ES-I3 (cell line): ENCODE measurements at regions not wholly inside any gene's neighbourhood (a gene's known extent, or its start where the extent isn't known, plus 50 kb on each side); places are given as distances from the start of the nearest gene placed in this dataset.

ENCODE experiments used
- H3K36me3 ChIP-seq: 2 replicates; pipeline ENCODE4 v1.6.1; 2013; ENCODE audit warnings: mild to moderate bottlenecking, low read length, control low read depth, moderate library complexity; ENCODE audit not compliant: insufficient read depth
- H3K4me1 ChIP-seq: 2 replicates; pipeline ENCODE4 v1.6.1; 2013; ENCODE audit warnings: mild to moderate bottlenecking, control low read depth, low read length; ENCODE audit not compliant: insufficient read depth
- H3K9ac ChIP-seq: 2 replicates; pipeline ENCODE4 v1.6.1; 2013; ENCODE audit warnings: low read depth, mild to moderate bottlenecking, low read length, moderate library complexity
- H3K9me3 ChIP-seq: 2 replicates; pipeline ENCODE4 v1.6.1; 2013; ENCODE audit warnings: mild to moderate bottlenecking, low read length, moderate library complexity; ENCODE audit not compliant: control insufficient read depth, insufficient read depth

DNA sequence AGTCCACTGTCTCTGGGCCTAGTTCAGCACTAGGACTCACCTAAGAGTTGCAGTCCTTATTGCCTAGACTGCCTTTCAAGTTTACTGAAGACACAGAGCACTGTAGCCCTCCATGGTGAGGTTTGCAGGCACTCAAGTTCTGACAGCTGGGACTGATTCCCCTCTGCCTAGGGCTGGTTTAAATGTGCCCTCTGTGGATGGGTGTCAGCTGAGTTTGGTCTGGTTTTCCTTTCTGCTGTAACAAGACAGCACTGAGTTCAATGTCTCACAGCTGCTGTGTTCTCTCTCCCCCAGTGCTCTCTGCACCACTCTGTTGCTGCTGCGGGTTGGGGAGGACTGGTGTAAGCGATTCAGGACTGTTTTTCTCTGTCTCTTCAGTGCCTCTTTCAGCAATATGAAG is 75.2 kb upstream of the C1orf21 start:
- Histone ChIP-seq H3K36me3 (no peaks in the 10 kb centered on the region), H3K4me1 (no peaks in the 10 kb centered on the region), H3K9me3 (no peaks in the 10 kb centered on the region), H3K9ac (no peak overlapping the region)

DNA sequence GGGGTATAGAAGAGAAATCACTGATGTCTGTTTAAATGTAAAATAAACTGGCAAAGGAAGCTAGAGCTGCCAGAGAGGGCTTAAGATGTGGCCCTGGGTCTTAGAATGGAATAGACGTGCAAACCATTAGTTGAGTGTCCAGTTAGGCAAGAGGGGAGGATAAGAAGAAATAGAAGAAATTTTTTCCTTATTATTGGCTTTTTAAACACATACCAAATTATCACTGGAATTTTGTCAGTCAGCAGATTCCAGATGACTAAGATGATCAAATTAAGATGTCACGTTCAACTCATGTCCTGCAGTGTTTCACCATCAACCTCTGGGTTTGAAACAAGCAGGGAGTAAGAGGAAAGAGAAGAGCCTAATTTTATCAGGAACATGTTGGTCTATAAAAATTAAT is 71.6 kb upstream of the C1orf21 start:
- no peaks in the 10 kb centered on the region for H3K36me3 ChIP-seq
- no peak overlapping the region for H3K9ac ChIP-seq
- H3K9me3 ChIP-seq, result no peaks in the 10 kb centered on the region
- H3K4me1 ChIP-seq, result no peaks in the 10 kb centered on the region

DNA sequence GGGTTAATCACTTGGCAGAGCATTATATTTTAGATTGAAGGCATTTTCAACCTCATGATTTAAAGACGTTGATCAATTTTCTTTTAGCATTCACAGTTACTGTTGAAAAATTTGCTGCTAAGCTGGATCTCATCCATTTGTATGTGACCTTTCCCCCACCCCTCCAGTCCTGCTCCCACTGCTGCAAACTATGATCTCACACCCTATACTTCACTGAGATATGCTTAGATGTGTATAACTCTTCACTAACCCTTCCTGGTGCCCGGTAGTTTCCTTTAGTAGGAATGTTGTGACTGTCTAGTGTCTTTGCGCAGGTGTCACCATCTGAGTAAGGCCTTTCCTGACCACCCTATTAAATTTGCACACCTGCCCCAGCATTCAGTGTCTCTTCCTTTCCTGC is 67.0 kb upstream of the C1orf21 start:
- Histone ChIP-seq H3K9ac (no peak overlapping the region), H3K36me3 (no peaks in the 10 kb centered on the region), H3K4me1 (no peaks in the 10 kb centered on the region; the same call in 1 of the 2 replicates), H3K9me3 (no peaks in the 10 kb centered on the region)

DNA sequence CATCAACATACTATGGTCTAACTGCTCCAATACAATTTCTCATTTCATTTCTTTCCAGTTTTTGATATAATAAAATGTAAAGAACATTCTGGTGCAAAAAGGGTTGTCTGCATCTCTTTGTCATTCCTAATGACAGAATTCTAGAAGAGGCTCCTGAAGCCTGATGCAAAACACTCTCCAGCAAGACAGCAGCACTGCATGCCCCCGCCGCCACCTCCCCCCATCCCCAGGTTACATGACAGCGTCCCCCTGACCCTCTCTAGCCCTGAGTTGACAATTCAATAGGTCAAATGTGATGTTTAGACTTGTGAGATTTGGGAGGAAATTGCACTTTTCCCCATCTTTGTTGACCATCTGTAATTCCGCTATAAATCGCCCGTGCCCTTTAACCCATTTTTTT is 64.6 kb upstream of the C1orf21 start:
- H3K9ac ChIP-seq, result no peak overlapping the region
- no peaks in the 10 kb centered on the region for H3K36me3 ChIP-seq
- H3K4me1 ChIP-seq, result no peaks in the 10 kb centered on the region; the same call in 1 of the 2 replicates
- H3K9me3 ChIP-seq, result no peaks in the 10 kb centered on the region

DNA sequence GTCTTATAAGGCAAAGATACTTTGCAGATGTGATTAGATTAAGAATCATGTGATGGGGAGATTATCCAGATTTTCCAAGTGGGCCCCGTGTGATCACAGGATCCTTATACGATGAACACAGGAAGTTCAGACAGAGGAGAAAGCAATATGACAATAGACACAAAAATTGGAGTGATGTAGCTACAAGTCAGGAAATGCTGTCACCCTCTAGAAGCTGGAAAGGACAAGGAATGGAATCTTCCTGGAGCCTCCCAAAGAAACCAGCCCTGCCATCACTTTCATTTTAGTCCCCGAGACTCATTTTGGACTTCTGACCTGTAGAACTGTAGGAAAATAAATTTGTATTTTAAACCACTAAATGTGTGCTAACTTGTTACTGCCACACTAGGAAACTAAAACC is 61.9 kb upstream of the C1orf21 start:
- Histone ChIP-seq H3K9me3 (no peaks in the 10 kb centered on the region), H3K9ac (no peak overlapping the region), H3K4me1 (no peaks in the 10 kb centered on the region; the same call in 1 of the 2 replicates), H3K36me3 (no peaks in the 10 kb centered on the region)

GRCh38 chr1:184326278-184326677 is 60.6 kb upstream of the C1orf21 start:
- no peaks in the 10 kb centered on the region for H3K9me3 ChIP-seq
- no peaks in the 10 kb centered on the region; the same call in 1 of the 2 replicates for H3K4me1 ChIP-seq
- no peaks in the 10 kb centered on the region for H3K36me3 ChIP-seq
- no peak overlapping the region for H3K9ac ChIP-seq

DNA sequence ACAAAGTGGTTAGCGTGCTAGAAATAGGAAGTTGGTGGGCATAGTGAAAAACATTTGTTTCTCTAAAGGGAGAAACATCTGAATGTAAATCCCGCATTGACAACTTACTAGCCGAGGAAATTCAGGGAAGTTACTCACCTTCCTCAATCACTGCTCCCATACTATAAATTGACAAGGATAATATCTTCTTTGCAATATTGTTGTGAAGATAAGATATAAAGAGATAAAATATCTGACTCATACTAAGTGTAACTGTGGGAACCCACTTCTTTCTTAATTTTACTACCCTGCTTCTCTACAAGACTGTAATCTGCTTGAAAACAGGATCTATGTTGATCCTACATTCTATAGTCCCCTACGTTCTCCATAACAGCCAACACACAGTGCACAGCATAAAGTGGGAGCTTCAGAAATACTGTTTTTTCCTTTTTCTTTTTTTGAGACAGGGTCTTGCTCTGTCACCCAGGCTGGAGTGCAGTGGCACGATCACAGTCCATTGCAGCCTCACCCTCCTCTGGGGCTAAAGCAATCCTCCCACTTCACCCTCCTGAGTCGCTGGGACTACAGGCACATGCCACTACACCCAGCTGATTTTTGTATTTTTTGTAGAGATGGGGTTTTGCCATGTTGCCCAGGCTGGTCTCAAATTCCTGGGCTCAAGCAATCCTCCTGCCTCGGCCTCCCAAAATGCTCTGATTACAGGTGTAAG is 57.4 kb upstream of the C1orf21 start:
- Histone ChIP-seq H3K36me3 (no peaks in the 10 kb centered on the region), H3K9ac (no peak overlapping the region), H3K9me3 (no peaks in the 10 kb centered on the region), H3K4me1 (no peaks in the 10 kb centered on the region)

DNA sequence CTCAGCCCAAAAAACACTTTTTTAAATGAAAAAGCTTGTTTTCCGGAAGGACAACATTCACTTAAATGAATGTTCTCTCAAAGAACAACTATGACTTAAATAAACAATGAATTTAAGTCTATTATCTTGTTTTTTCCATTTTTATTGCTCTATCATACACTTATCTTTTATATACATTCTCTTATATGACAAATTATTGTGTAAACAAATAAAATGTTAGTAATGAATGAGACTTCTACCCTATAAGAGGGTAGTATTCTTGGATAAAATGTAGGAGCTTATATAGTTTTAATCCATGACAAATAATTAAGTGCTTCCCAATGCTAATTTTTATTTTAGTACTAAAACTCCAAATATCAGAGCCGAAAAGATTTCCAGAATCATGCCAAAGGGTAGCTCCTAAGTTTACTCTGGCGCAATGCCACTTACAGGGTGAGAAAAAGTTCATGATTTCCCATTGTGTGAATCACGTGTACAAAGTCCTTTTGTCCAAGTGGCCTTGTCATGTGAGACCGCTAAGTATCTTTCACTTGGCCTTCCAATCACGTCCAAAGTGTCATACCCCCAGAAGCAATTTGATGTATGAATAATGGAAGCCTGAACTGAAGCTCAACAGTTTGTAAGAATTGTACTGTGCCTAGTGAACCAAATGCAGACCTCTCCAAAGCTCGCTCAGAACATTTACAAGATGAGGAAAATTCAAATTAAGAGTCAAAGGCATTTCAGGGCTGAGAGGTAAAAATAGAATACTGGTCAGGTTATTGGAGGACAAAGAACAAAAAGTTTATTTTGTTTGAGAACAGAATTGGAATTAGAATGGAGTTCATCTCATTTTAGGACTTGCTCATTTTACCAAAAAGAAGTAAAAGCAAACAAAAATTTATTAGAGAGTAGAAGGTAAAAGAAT is 56.6 kb upstream of the C1orf21 start:
- no peaks in the 10 kb centered on the region for H3K36me3 ChIP-seq
- H3K4me1 ChIP-seq, result no peaks in the 10 kb centered on the region
- H3K9me3 ChIP-seq, result no peaks in the 10 kb centered on the region
- no peak overlapping the region for H3K9ac ChIP-seq

DNA sequence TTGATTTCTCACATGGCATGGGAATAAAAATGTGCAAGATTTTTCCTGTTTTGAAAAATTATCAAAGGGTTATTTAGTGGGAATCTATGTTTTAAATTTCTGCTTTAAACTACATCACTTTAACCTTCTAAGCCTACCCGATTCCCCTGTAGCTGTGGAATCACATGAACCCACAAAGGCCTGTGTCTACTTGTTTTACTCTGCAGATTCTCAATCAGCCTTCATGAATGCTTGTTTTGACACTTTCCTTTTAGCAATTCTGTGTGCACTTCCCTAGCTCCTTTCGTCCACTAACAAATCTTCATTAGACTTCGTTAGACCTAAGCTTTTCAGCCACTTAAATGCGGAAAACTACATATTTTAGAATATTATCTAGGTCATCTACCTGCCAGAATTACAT is 56.0 kb upstream of the C1orf21 start:
- H3K9me3 ChIP-seq, result no peaks in the 10 kb centered on the region
- no peaks in the 10 kb centered on the region for H3K36me3 ChIP-seq
- H3K4me1 ChIP-seq, result no peaks in the 10 kb centered on the region
- no peak overlapping the region for H3K9ac ChIP-seq
